ENCODE measurements at regions not wholly inside any gene's neighbourhood (a gene's known extent, or its start where the extent isn't known, plus 50 kb on each side); places are given as distances from the start of the nearest gene placed in this dataset.

GRCh38 chr4:111979921-111980320 lies 165.3 kb upstream of the FAM241A start:
- Histone ChIP-seq H3K27me3 (no peaks in the 10 kb centered on the region), H3K27ac (no peak overlapping the region), H3K9me3 (replicated peaks in 1 of 3) (no peaks in the 10 kb centered on the region), H3K4me1 (replicated peaks in 1 of 2) (no peaks in the 10 kb centered on the region), H3K36me3 (replicated peaks in 1 of 2) (no peaks in the 10 kb centered on the region), H3K4me3 (no peak overlapping the region)
- DNase-seq: no peak
- intact Hi-C loops (cut with DNase I): no loop called here
- TF ChIP-seq CTCF (IDR thresholded peaks at IDR 0.05) (no peak), POLR2A (IDR thresholded peaks at IDR 0.05) (no peak)

- DNase-seq: no peak
- WGBS, 4 donors: 85 to 100% (median 94%) methylated on average over 1 of the region's 1 CpG
Measured at GRCh38 chr4:111982089-111982488, 163.2 kb upstream of the FAM241A start.

GRCh38 chr4:111984169-111984819 lies 161.0 kb upstream of the FAM241A start:
- no peaks in the 10 kb centered on the region for H3K36me3 ChIP-seq (replicated peaks in 1 of 2)
- no peak for DNase-seq
- no peak overlapping the region for H3K27ac ChIP-seq
- H3K27me3 ChIP-seq: no peaks in the 10 kb centered on the region
- TF ChIP-seq CTCF (IDR thresholded peaks at IDR 0.05): no peak
- no peak for TF ChIP-seq POLR2A (IDR thresholded peaks at IDR 0.05)
- intact Hi-C loops (cut with DNase I): no loop called here
- 71 to 83% (median 76%) methylated on average over 10 of the region's 10 CpGs for WGBS, 4 donors
- no peaks in the 10 kb centered on the region for H3K9me3 ChIP-seq (replicated peaks in 1 of 3)
- no peaks in the 10 kb centered on the region for H3K4me1 ChIP-seq (replicated peaks in 1 of 2)
- H3K4me3 ChIP-seq: no peak overlapping the region

More at GRCh38 chr4:111982089-111982488, 163.2 kb upstream of the FAM241A start:
- TF ChIP-seq POLR2A (IDR thresholded peaks at IDR 0.05) (no peak), CTCF (IDR thresholded peaks at IDR 0.05) (no peak)
- no peaks in the 10 kb centered on the region for H3K36me3 ChIP-seq (replicated peaks in 1 of 2)
- H3K27me3 ChIP-seq: no peaks in the 10 kb centered on the region
- no peaks in the 10 kb centered on the region for H3K4me1 ChIP-seq (replicated peaks in 1 of 2)
- no peaks in the 10 kb centered on the region for H3K9me3 ChIP-seq (replicated peaks in 1 of 3)
- intact Hi-C loops (cut with DNase I): no loop called here
- no peak overlapping the region for H3K4me3 ChIP-seq
- no peak overlapping the region for H3K27ac ChIP-seq

GRCh38 chr4:111985426-111985825 lies 159.8 kb upstream of the FAM241A start:
- Histone ChIP-seq H3K36me3 (replicated peaks in 1 of 2) (no peaks in the 10 kb centered on the region), H3K9me3 (replicated peaks in 1 of 3) (no peaks in the 10 kb centered on the region), H3K27ac (no peak overlapping the region), H3K4me1 (replicated peaks in 1 of 2) (no peaks in the 10 kb centered on the region), H3K27me3 (no peaks in the 10 kb centered on the region), H3K4me3 (no peak overlapping the region)
- intact Hi-C loops (cut with DNase I): no loop called here
- 13 to 29% (median 20%) methylated on average over 2 of the region's 2 CpGs for WGBS, 4 donors
- no peak for TF ChIP-seq POLR2A (IDR thresholded peaks at IDR 0.05)
- TF ChIP-seq CTCF (IDR thresholded peaks at IDR 0.05): no peak
- no peak for DNase-seq
